ENCODE measurements at regions not wholly inside any gene's neighbourhood (a gene's known extent, or its start where the extent isn't known, plus 50 kb on each side); places are given as distances from the start of the nearest gene placed in this dataset.

DNA sequence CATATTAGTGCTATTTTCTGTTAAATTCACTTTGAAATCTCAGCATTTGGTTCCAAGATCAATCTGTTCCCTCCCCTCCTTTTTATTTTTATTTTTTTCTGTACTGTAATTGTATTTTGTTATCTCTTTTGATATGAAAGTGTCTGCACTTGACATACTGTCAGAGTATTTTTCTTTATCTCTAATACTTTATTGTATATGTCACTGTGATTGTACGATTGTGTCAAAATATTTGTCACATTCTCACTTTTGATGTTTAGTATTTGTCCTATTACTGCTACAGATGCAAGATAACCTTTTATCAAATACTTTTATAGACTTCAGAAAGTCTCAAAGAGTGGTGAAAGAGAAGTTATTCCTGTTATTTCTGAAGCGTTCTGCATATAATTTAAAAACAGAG, 323.5 kb downstream of the JRKL start:
- TF ChIP-seq, protein P1, sequence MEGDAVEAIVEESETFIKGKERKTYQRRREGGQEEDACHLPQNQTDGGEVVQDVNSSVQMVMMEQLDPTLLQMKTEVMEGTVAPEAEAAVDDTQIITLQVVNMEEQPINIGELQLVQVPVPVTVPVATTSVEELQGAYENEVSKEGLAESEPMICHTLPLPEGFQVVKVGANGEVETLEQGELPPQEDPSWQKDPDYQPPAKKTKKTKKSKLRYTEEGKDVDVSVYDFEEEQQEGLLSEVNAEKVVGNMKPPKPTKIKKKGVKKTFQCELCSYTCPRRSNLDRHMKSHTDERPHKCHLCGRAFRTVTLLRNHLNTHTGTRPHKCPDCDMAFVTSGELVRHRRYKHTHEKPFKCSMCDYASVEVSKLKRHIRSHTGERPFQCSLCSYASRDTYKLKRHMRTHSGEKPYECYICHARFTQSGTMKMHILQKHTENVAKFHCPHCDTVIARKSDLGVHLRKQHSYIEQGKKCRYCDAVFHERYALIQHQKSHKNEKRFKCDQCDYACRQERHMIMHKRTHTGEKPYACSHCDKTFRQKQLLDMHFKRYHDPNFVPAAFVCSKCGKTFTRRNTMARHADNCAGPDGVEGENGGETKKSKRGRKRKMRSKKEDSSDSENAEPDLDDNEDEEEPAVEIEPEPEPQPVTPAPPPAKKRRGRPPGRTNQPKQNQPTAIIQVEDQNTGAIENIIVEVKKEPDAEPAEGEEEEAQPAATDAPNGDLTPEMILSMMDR (IDR thresholded peaks at IDR 0.05), result no peak
- TF ChIP-seq POLR2A (IDR thresholded peaks at IDR 0.05), result no peak
